ENCODE measurements at regions not wholly inside any gene's neighbourhood (a gene's known extent, or its start where the extent isn't known, plus 50 kb on each side); places are given as distances from the start of the nearest gene placed in this dataset.

GRCh38 chr10:117790621-117791020 is 248.1 kb downstream of the EMX2 start:
- TF ChIP-seq, protein P1, sequence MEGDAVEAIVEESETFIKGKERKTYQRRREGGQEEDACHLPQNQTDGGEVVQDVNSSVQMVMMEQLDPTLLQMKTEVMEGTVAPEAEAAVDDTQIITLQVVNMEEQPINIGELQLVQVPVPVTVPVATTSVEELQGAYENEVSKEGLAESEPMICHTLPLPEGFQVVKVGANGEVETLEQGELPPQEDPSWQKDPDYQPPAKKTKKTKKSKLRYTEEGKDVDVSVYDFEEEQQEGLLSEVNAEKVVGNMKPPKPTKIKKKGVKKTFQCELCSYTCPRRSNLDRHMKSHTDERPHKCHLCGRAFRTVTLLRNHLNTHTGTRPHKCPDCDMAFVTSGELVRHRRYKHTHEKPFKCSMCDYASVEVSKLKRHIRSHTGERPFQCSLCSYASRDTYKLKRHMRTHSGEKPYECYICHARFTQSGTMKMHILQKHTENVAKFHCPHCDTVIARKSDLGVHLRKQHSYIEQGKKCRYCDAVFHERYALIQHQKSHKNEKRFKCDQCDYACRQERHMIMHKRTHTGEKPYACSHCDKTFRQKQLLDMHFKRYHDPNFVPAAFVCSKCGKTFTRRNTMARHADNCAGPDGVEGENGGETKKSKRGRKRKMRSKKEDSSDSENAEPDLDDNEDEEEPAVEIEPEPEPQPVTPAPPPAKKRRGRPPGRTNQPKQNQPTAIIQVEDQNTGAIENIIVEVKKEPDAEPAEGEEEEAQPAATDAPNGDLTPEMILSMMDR (IDR thresholded peaks at IDR 0.05; ENCODE audit: extremely low read depth in 1 of 2, insufficient read depth in 1 of 2, low read depth in 1 of 2, low read length in 2 of 2) = no peak
- TF ChIP-seq MYC (IDR thresholded peaks at IDR 0.05; ENCODE audit: low read depth, low read length) = no peak
- TF ChIP-seq FOS (IDR thresholded peaks at IDR 0.05; ENCODE audit: borderline replicate concordance, insufficient read depth, low read length) = no peak
- TF ChIP-seq POLR2AphosphoS5 (IDR thresholded peaks at IDR 0.05; ENCODE audit: insufficient read depth, low read depth, low read length) = no peak

Data from endothelial cell of umbilical vein (primary cell).